Left colon (tissue), 2 donors: ENCODE measurements at regions not wholly inside any gene's neighbourhood (a gene's known extent, or its start where the extent isn't known, plus 50 kb on each side); places are given as distances from the start of the nearest gene placed in this dataset.
A peak's percentile ranks its signal among the peaks of the same experiment; 100 is the strongest.

Experiments
- ATAC-seq: fragments of 200-7000 bp; cut with Tn5 transposase; one replicate; pipeline ENCODE4 v1.9.1; 2020; ENCODE audit warnings: mild to moderate bottlenecking, moderate library complexity
- DNase-seq, 2 donors: peaks; one replicate each; pipeline ENCODE4 v3.0.0-alpha.2; 2020
- intact Hi-C, 2 donors: fragments of 100-400 bp; cut with DNase I in 1 of 2; cut with micrococcal nuclease in 1 of 2; formaldehyde crosslinking; loops; one replicate each; pipeline versions ENCODE4 v1.11.2 to v1.14.0; 2022; cut with DNase I, micrococcal nuclease
- donor health status: DM: no; HTN: no; CAD: no.
- donor health status: DM: yes; HTN: yes; CAD: no.

GRCh38 chr6:169165561-169166300 lies 87.9 kb downstream of the THBS2 start:
- no peak for ATAC-seq
- no peak for DNase-seq
- intact Hi-C loops = no loop called here

DNA sequence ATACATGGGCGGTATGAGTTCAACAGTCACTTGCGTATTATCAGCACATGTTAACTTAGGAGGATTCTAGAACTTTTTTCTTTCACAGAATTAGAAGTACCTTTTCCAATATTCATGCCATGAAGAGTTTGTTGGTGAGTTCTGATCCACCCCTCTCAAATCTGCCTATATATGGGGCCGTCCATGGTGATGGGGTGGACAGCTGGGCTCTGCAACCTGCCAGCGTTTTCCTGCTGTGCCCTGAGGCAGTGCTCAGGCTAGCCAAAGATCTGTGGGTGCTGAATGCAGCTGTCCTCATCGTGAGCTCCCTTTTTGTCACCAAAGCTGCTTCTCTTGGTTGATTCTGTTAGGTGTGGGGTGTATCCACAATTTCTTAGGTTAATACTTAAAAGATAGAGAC lies 88.7 kb downstream of the THBS2 start:
- DNase-seq = no peak
- intact Hi-C loops = no loop called here
- ATAC-seq = no peak

DNA sequence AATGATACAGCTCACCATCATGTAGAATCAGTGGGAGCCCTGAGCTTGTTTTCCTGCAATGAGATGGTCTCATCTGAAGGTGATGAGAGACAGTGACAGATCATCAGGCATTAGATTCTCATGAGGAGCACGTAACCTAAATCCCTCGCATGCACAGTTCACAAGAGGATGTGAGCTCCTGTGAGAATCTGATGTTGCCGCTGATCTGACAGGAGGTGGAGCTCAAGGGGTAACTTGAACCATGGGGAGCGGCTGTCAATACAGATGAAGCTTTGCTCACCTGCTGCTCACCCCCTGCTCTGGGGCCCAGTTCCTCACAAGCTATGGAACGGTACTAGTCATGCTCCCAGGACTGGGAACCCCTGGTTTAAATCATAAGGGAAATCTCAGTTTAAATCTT lies 89.2 kb downstream of the THBS2 start:
- intact Hi-C loops = no loop called here
- DNase-seq (no peak), ATAC-seq (no peak)

DNA sequence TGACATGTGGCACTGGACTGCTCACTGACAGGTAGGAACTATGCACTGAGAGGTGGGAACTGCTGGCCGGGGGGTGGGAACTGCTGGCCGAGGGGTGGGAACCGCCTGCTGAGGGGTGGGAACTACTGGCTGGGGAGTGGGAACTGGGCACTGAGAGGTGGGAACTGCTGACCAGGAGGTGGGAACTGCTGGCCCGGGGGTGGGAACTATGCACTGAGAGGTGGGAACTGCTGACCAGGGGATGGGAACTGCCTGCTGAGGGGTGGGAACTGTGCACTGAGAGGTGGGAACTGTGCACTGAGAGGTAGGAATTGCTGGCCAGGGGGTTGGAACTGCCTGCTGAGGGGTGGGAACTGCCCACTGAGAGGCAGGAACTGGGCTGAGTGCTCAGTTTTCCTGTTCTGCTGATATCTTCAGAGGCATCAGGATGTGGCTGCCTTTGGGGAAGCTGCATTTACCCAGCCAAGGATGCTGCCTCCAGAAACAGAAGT lies 90.2 kb downstream of the THBS2 start:
- intact Hi-C loops = no loop called here
- DNase-seq = no peak
- no peak for ATAC-seq

DNA sequence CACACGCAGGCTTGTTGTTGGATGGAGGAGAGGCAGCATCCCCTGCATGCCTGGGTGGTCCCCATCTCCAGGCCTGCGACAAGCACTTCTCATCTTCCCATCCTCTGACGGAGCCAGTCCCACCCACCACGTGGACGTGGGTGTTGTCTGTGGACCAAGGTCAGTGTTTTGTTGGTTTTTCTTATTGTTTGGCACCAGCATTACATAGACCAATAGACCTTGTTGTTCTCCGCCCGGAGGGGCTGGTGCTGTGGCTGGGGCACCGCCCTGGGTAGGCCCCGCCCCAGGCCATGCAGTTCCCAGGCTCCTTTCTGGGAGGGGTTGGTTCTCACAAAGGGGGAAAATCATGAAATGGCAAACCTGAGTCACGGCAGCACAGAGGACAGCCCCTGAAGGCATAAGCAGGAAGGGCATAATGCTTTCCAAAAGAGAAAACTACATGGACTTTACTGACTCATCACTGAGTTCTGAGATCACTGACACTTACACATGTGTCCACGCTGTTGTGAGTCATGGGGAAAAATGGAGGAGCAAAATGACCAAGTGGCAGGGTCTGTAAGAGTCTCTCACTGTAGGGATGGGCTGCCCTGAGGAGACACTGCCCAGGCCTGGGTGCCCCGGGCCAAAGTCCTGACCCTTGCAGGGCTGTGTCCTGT lies 90.8 kb downstream of the THBS2 start:
- DNase-seq (no peak), ATAC-seq (peak; percentile 6)
- intact Hi-C loops = no loop called here

DNA sequence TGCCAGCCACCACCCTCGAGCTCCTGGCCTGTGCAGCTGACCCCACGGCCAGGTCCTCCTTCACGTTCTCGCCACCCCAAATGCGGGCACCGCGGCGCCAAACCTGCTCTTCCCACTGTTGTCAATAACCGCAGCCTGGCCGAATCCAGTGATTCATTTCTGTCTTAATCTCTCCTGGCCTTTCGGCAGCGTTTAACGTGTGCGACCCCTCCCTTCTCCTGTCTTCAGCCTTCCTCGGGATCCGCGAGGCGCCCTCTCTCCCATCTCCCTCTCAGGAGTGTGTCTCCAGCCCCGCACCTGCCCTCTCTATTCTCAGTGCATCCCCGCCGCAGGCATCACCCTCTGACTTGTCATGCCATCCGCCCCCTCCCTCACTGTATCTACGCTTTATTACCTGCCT lies 91.4 kb downstream of the THBS2 start:
- DNase-seq (no peak), ATAC-seq (no peak)
- intact Hi-C loops = no loop called here

- intact Hi-C loops = no loop called here
- ATAC-seq (no peak), DNase-seq (no peak)
Observed at GRCh38 chr6:169161572-169162167, 92.0 kb downstream of the THBS2 start.

DNA sequence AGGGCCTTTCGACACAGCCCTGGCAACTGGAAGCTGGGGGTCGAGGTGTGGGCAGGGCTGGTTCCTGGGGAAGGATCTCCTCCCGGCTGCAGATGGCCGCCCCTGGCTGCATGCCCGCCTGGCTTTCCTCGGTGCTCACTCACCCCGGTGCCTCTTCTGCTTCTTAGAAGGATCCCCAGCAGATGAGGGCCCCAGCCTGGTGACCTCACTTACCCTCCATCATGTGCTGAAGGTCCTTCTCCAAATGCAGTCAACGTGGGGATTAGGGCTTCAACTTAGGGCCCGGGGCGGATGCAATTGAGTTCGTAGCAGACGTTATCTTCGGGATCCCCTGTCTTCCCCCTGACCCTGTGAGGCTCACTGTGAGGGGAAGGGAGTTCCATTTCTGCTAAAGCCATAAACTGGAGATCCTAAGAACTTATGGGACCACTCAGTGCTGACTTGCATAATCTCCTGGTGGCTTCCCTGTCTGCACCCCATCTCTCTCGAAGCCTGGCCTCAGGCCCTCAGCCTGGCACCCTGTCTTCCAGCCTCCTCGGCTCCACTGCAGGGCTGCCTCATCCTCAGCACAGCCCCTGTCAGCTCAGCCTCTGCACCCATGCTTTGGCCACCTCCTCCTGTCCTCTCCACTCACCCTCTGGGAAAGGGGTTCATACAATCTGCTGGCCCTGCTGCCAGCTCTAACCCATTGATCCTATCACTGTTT lies 92.6 kb downstream of the THBS2 start:
- DNase-seq (no peak), ATAC-seq (no peak)
- intact Hi-C loops = no loop called here

GRCh38 chr6:169160091-169160854 lies 93.4 kb downstream of the THBS2 start:
- ATAC-seq = no peak
- intact Hi-C loops = no loop called here
- no peak for DNase-seq

DNA sequence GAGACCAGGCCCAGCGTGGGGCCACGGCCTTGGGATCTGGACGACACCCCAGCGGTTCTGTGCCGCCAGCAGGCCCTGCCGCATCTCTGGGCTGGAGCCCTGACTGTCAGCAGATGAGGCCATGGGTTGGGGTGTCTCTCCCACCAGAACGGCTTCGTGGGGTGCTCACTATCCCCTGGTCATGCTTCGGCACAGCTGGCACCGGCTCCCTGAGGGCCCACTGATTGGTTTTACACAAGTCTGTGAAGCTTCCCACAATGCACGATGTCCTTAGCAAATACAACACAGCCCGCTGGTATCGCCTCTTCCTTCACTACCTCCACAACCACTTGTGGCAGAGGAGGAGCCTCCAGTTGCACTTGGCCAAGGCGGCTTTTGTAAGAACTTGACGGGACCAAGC lies 94.3 kb downstream of the THBS2 start:
- intact Hi-C loops = no loop called here
- ATAC-seq (no peak), DNase-seq (no peak)

DNA sequence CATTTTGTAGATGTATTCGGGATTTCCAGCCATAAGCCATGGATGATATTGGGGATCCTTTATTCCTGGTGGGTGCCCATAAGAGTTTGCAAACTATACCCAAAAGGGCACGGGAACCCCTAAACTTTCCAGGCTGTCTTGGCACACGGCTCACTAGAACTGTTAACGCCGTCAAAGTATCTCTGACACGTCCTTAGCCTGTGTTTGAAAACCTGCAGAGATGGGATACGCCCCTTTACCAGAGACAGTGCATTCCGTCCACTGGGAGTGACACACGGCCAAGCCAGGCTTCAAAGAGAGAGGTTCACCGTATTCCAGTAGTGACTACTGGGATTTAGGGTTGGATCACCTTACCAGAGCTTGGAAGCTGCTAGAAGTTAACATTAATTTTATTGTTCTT lies 95.0 kb downstream of the THBS2 start:
- no peak for ATAC-seq
- DNase-seq = no peak
- intact Hi-C loops = no loop called here

- intact Hi-C loops = no loop called here
- DNase-seq (peak in 1 of 2 donors; percentile 26), ATAC-seq (no peak)
Observed at GRCh38 chr6:169158174-169158573, 95.5 kb downstream of the THBS2 start.

DNA sequence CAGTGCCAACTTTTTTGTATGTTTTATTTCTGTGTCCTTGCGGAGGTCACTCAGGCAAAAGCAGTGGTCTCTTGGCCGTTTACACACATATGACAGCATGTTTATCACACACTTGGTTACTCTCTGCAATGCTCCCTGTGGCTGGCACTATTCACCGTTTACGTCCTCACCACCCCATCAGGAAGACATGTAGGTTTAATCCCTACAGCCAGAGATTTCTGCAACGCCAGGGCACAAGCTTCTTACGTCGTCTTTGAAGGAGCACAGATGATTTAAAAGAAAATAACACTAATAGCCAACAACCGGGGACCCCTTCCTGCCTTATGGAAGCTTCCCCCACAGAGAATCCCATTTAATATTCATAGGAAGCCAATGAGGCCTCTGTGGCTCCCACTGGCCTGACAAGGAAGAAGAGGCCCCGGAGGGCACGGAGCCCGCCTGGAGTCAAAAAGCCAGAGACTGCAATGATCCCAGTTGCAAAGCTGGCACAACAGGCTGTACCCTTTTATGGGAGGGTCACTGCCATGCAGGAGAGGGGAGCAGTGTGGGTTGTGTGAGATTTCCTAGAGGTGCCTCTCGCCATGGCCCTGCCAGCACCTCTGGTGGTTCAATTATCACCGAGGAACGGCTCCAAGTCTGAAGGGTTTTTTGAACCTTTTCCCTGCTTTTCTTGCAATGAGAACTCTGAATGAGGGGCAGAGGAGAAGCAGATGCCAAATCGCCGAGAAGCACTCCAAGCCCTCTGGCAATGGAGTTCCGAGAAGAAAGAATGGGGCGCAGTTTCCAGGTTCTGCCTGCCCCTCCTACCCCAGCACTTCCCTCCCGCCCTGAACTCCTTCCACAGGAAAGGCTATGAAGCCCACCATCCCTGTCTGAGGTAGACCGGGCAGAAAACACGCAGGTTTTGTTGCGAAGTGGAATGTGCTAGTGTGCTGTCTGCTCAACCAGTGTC lies 96.2 kb downstream of the THBS2 start:
- intact Hi-C loops = no loop called here
- DNase-seq = no peak
- no peak for ATAC-seq

DNA sequence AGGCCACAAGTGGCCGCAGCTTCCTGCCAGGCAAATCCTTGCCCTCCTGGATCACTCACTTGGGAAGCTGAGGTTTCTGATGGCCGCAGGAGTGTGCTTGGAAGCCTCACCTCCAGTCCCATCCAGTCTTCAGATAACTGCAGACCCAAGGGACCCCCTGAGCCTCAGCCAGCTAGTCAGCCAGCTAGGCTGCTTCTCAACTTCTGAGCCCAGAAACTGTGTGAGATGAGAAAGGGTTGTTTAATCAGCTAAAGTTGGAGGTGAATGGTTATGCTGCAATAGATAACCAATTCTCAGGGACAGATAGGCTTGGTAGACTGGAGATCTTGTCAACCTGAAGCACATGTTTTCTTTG lies 96.9 kb downstream of the THBS2 start:
- intact Hi-C loops = no loop called here
- ATAC-seq (no peak), DNase-seq (no peak)

- ATAC-seq = no peak
- intact Hi-C loops = no loop called here
- DNase-seq = no peak
Observed at GRCh38 chr6:169156108-169156792, 97.4 kb downstream of the THBS2 start.

GRCh38 chr6:169155481-169155880 lies 98.2 kb downstream of the THBS2 start:
- ATAC-seq (no peak), DNase-seq (no peak)
- intact Hi-C loops = no loop called here

GRCh38 chr6:169153401-169153800 lies 100.2 kb downstream of the THBS2 start:
- DNase-seq (no peak), ATAC-seq (no peak)
- intact Hi-C loops = no loop called here

- ATAC-seq (no peak), DNase-seq (no peak)
- intact Hi-C loops = no loop called here
Observed at GRCh38 chr6:169146521-169146920, 107.1 kb downstream of the THBS2 start.
